PC-3 (cell line): ENCODE measurements at regions not wholly inside any gene's neighbourhood (a gene's known extent, or its start where the extent isn't known, plus 50 kb on each side); places are given as distances from the start of the nearest gene placed in this dataset.

ENCODE experiments used
- EZH2phosphoT487 ChIP-seq: fragments of 300-600 bp; sonication (generic); IDR thresholded peaks from 2 replicates; pipeline ENCODE4 v1.6.1; 2018; ENCODE audit warnings: mild to moderate bottlenecking, antibody characterized with exemption, low read length, borderline replicate concordance
- TF ChIP-seq, protein P1 (sequence below): fragments of 300-600 bp; sonication (generic); conservative IDR thresholded peaks from 2 replicates; pipeline ENCODE4 v1.5.1; 2017; ENCODE audit warnings: antibody characterized with exemption, low read depth, mild to moderate bottlenecking, low read length

- TF ChIP-seq, protein P1, sequence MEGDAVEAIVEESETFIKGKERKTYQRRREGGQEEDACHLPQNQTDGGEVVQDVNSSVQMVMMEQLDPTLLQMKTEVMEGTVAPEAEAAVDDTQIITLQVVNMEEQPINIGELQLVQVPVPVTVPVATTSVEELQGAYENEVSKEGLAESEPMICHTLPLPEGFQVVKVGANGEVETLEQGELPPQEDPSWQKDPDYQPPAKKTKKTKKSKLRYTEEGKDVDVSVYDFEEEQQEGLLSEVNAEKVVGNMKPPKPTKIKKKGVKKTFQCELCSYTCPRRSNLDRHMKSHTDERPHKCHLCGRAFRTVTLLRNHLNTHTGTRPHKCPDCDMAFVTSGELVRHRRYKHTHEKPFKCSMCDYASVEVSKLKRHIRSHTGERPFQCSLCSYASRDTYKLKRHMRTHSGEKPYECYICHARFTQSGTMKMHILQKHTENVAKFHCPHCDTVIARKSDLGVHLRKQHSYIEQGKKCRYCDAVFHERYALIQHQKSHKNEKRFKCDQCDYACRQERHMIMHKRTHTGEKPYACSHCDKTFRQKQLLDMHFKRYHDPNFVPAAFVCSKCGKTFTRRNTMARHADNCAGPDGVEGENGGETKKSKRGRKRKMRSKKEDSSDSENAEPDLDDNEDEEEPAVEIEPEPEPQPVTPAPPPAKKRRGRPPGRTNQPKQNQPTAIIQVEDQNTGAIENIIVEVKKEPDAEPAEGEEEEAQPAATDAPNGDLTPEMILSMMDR, result no peak
- no peak for TF ChIP-seq EZH2phosphoT487
Measured at GRCh38 chr11:42251984-42252383, 792.5 kb upstream of the LRRC4C start.
